ENCODE measurements at regions not wholly inside any gene's neighbourhood (a gene's known extent, or its start where the extent isn't known, plus 50 kb on each side); places are given as distances from the start of the nearest gene placed in this dataset.

GRCh38 chr2:151103551-151103950 lies 158.1 kb downstream of the RBM43 start:
- TF ChIP-seq CTCF (IDR thresholded peaks at IDR 0.05) (no peak), POLR2A (IDR thresholded peaks at IDR 0.05) (no peak)

All from prostate gland (tissue), 2 donors.